ENCODE measurements at regions not wholly inside any gene's neighbourhood (a gene's known extent, or its start where the extent isn't known, plus 50 kb on each side); places are given as distances from the start of the nearest gene placed in this dataset.

GRCh38 chr5:44619875-44620610 lies 188.7 kb upstream of the MRPS30 start:
- H3K27me3 Mint-ChIP-seq (ENCODE audit: insufficient read depth), result no peaks in the 10 kb centered on the region
- no peak for TF ChIP-seq CTCF (conservative IDR thresholded peaks at IDR 0.05)

GRCh38 chr5:44614845-44615244 lies 193.9 kb upstream of the MRPS30 start:
- Mint-ChIP-seq H3K27me3 (ENCODE audit: insufficient read depth) (no peaks in the 10 kb centered on the region), H3K9me3 (no peaks in the 10 kb centered on the region), H3K27ac (no peak overlapping the region), H3K4me1 (no peaks in the 10 kb centered on the region), H3K36me3 (ENCODE audit: low read depth) (no peaks in the 10 kb centered on the region), H3K4me3 (no peak overlapping the region)
- Histone ChIP-seq H3K9ac (ENCODE audit: extremely low read depth, low read length, poor library complexity, severe bottlenecking) (no peak overlapping the region), H3K36me3 (ENCODE audit: control insufficient read depth, insufficient read depth, low read length) (no peaks in the 10 kb centered on the region), H3K27ac (ENCODE audit: low read depth, low read length) (no peak overlapping the region), H3K27me3 (ENCODE audit: control insufficient read depth, insufficient read depth, low read length, poor library complexity, severe bottlenecking) (no peaks in the 10 kb centered on the region), H3K4me3 (ENCODE audit: low read length) (no peak overlapping the region), H3K4me1 (ENCODE audit: control insufficient read depth, insufficient read depth, low read length) (no peaks in the 10 kb centered on the region), H3K9me3 (ENCODE audit: control insufficient read depth, low read length) (no peaks in the 10 kb centered on the region)
- 100% methylated on average over 1 of the region's 2 CpGs; no CpG with 5 or more reads in 1 of the 2 experiments for WGBS, 2 experiments (ENCODE audit: insufficient coverage in 1 of 2, insufficient read length in 1 of 2)
- DNase-seq, result no peak
- no peak for TF ChIP-seq CTCF (conservative IDR thresholded peaks at IDR 0.05)

More at GRCh38 chr5:44619875-44620610, 188.7 kb upstream of the MRPS30 start:
- Histone ChIP-seq H3K9ac (ENCODE audit: extremely low read depth, low read length, poor library complexity, severe bottlenecking) (no peak overlapping the region), H3K27ac (ENCODE audit: low read depth, low read length) (no peak overlapping the region), H3K9me3 (ENCODE audit: control insufficient read depth, low read length) (no peaks in the 10 kb centered on the region), H3K27me3 (ENCODE audit: control insufficient read depth, insufficient read depth, low read length, poor library complexity, severe bottlenecking) (no peaks in the 10 kb centered on the region), H3K4me1 (ENCODE audit: control insufficient read depth, insufficient read depth, low read length) (no peaks in the 10 kb centered on the region), H3K4me3 (ENCODE audit: low read length) (no peak overlapping the region), H3K36me3 (ENCODE audit: control insufficient read depth, insufficient read depth, low read length) (no peaks in the 10 kb centered on the region)
- Mint-ChIP-seq H3K9me3 (no peaks in the 10 kb centered on the region), H3K4me1 (no peaks in the 10 kb centered on the region), H3K36me3 (ENCODE audit: low read depth) (no peaks in the 10 kb centered on the region), H3K27ac (no peak overlapping the region), H3K4me3 (no peak overlapping the region)
- DNase-seq, result no peak
- WGBS, 2 experiments (ENCODE audit: insufficient coverage in 1 of 2, insufficient read length in 1 of 2), result no CpG with 5 or more reads among the region's 3 CpGs

GRCh38 chr5:44613936-44614335 lies 194.8 kb upstream of the MRPS30 start:
- TF ChIP-seq CTCF (conservative IDR thresholded peaks at IDR 0.05), result no peak
- Histone ChIP-seq H3K9ac (ENCODE audit: extremely low read depth, low read length, poor library complexity, severe bottlenecking) (no peak overlapping the region), H3K4me3 (ENCODE audit: low read length) (no peak overlapping the region), H3K9me3 (ENCODE audit: control insufficient read depth, low read length) (no peaks in the 10 kb centered on the region), H3K27ac (ENCODE audit: low read depth, low read length) (no peak overlapping the region), H3K27me3 (ENCODE audit: control insufficient read depth, insufficient read depth, low read length, poor library complexity, severe bottlenecking) (no peaks in the 10 kb centered on the region), H3K36me3 (ENCODE audit: control insufficient read depth, insufficient read depth, low read length) (no peaks in the 10 kb centered on the region), H3K4me1 (ENCODE audit: control insufficient read depth, insufficient read depth, low read length) (no peaks in the 10 kb centered on the region)
- no peaks in the 10 kb centered on the region for H3K36me3 Mint-ChIP-seq (ENCODE audit: low read depth)
- H3K4me1 Mint-ChIP-seq, result no peaks in the 10 kb centered on the region
- no peaks in the 10 kb centered on the region for H3K9me3 Mint-ChIP-seq
- DNase-seq, result no peak
- no peaks in the 10 kb centered on the region for H3K27me3 Mint-ChIP-seq (ENCODE audit: insufficient read depth)
- WGBS, 2 experiments (ENCODE audit: insufficient coverage in 1 of 2, insufficient read length in 1 of 2), result 95 to 100% methylated on average over 1 of the region's 1 CpG
- no peak overlapping the region for H3K4me3 Mint-ChIP-seq
- H3K27ac Mint-ChIP-seq, result no peak overlapping the region
